B cell (primary cell): ENCODE measurements at regions not wholly inside any gene's neighbourhood (a gene's known extent, or its start where the extent isn't known, plus 50 kb on each side); places are given as distances from the start of the nearest gene placed in this dataset.
"Not testable (repeated sequence)": the region's sequence is repeated elsewhere in the genome, so short reads cannot be mapped to it uniquely, and the experiment has no call there.

Experiments
- ATAC-seq: fragments of 200-7000 bp; cut with Tn5 transposase; one replicate; pipeline ENCODE4 v1.10.0; 2021; ENCODE audit warnings: low read depth, mild to moderate bottlenecking, moderate number of reproducible peaks, moderate library complexity
- CTCF ChIA-PET: fragments of 350-600 bp; sonication (Branson Sonifier 250); formaldehyde crosslinking; loops from one replicate; lab custom pipeline; 2021; ENCODE audit warnings: antibody characterized with exemption, inconsistent platforms; lab: Charles Lee
- POLR2A ChIA-PET: fragments of 350-600 bp; sonication (Branson Sonifier 250); formaldehyde crosslinking; loops from one replicate; lab custom pipeline; 2021; ENCODE audit warnings: antibody characterized with exemption; lab: Charles Lee
- DNase-seq: peaks from one replicate; pipeline ENCODE4 v3.0.0; 2013
- H2AFZ ChIP-seq: 2 replicates; pipeline ENCODE4 v1.6.1; 2012; ENCODE audit warnings: mild to moderate bottlenecking, low read depth, low read length; ENCODE audit not compliant: insufficient read depth, poor library complexity, severe bottlenecking
- H3K27ac ChIP-seq, 2 donors: 1 replicate in 1 of 2; 2 replicates in 1 of 2; pipeline ENCODE4 v1.5.1; 2012 to 2013; ENCODE audit warnings: low read length in 2 of 2, mild to moderate bottlenecking in 2 of 2, moderate library complexity in 1 of 2
- H3K27me3 ChIP-seq, 4 experiments: fragments of 200-600 bp in 1 of 4; sonication (generic) in 1 of 4; replicated peaks in 1 of 4; 1 replicate in 2 of 4; 2 replicates in 2 of 4; pipeline versions ENCODE4 v1.6.1 to v1.7.0; 2013 to 2016; ENCODE audit warnings: low read length in 3 of 4, mild to moderate bottlenecking in 2 of 4, mixed read lengths in 1 of 4, moderate library complexity in 1 of 4; ENCODE audit not compliant: insufficient read depth in 4 of 4, control insufficient read depth in 3 of 4; ENCODE audit errors: control extremely low read depth in 1 of 4
- H3K36me3 ChIP-seq, 2 experiments: replicated peaks in 1 of 2; 1 replicate in 1 of 2; 2 replicates in 1 of 2; pipeline versions ENCODE4 v1.6.1 to v1.7.1; 2013; ENCODE audit warnings: low read length in 1 of 2; ENCODE audit not compliant: insufficient read depth in 2 of 2, control insufficient read depth in 1 of 2; ENCODE audit errors: control extremely low read depth in 1 of 2, extremely low read depth in 1 of 2
- H3K4me1 ChIP-seq, 2 donors: fragments of 200-600 bp in 1 of 2; sonication (generic) in 1 of 2; 1 replicate in 1 of 2; 2 replicates in 1 of 2; pipeline versions ENCODE4 v1.5.1 to v1.6.1; 2013 to 2017; ENCODE audit warnings: low read length in 2 of 2; ENCODE audit not compliant: control insufficient read depth in 2 of 2, insufficient read depth in 2 of 2
- H3K4me2 ChIP-seq: replicated peaks from 2 replicates; pipeline ENCODE3; 2012; ENCODE audit warnings: mild to moderate bottlenecking, low read depth, low read length; ENCODE audit not compliant: poor library complexity, severe bottlenecking
- H3K4me3 ChIP-seq, 5 experiments: fragments of 200-600 bp in 1 of 5; sonication (generic) in 1 of 5; 1 replicate in 3 of 5; 2 replicates in 2 of 5; pipeline versions ENCODE4 v1.5.1 to v1.7.0; 2011 to 2016; ENCODE audit warnings: low read length in 4 of 5, mild to moderate bottlenecking in 4 of 5, low read depth in 2 of 5, control low read depth in 1 of 5, moderate library complexity in 1 of 5; ENCODE audit not compliant: insufficient read depth in 1 of 5; ENCODE audit errors: control extremely low read depth in 1 of 5, extremely low read depth in 1 of 5
- H3K79me2 ChIP-seq: fragments of 200-600 bp; sonication (generic); one replicate; pipeline ENCODE4 v1.6.0; 2016; ENCODE audit warnings: low read length; ENCODE audit not compliant: control insufficient read depth, insufficient read depth
- H3K9ac ChIP-seq: fragments of 200-600 bp; sonication (generic); 2 replicates; pipeline ENCODE4 v1.6.1; 2017; ENCODE audit warnings: mild to moderate bottlenecking, low read length, moderate library complexity
- H3K9me3 ChIP-seq, 3 donors: one replicate each; pipeline versions ENCODE4 v1.6.1 to v1.7.1; 2013; ENCODE audit warnings: low read length in 2 of 3; ENCODE audit not compliant: control insufficient read depth in 2 of 3, insufficient read depth in 1 of 3; ENCODE audit errors: control extremely low read depth in 1 of 3
- H4K20me1 ChIP-seq: 2 replicates; pipeline ENCODE4 v1.6.0; 2012; ENCODE audit warnings: mild to moderate bottlenecking, low read length; ENCODE audit not compliant: insufficient read depth, control insufficient read depth, poor library complexity, severe bottlenecking
- H3K27ac Mint-ChIP-seq: one replicate; pipeline ENCODE4 v1.8.0; 2021; ENCODE audit warnings: mixed read lengths
- H3K27me3 Mint-ChIP-seq: one replicate; pipeline ENCODE4 v1.8.0; 2021; ENCODE audit warnings: mixed read lengths
- H3K4me1 Mint-ChIP-seq: one replicate; pipeline ENCODE4 v1.8.0; 2021; ENCODE audit warnings: mixed read lengths
- H3K4me3 Mint-ChIP-seq: one replicate; pipeline ENCODE4 v1.8.0; 2021; ENCODE audit warnings: mixed read lengths
- H3K9me3 Mint-ChIP-seq: one replicate; pipeline ENCODE4 v1.8.0; 2022; ENCODE audit warnings: mixed read lengths; ENCODE audit not compliant: insufficient read depth
- EZH2 ChIP-seq: IDR thresholded peaks from 2 replicates; pipeline ENCODE4 v1.6.1; 2012; ENCODE audit warnings: borderline replicate concordance, low read depth, mild to moderate bottlenecking, moderate library complexity, low read length; ENCODE audit not compliant: insufficient read depth, poor library complexity, severe bottlenecking
- WGBS: methylation state at CpG from one replicate; pipeline ENCODE4 v1.1.5; 2013; ENCODE audit warnings: missing lambda C conversion rate; ENCODE audit not compliant: insufficient coverage; 5-methylcytosine and 5-hydroxymethylcytosine counted together
- intact Hi-C: fragments of 100-400 bp; cut with micrococcal nuclease; formaldehyde crosslinking; loops from one replicate; pipeline ENCODE4 v1.10.0; 2022
- TF ChIP-seq, protein P1 (sequence below): fragments of 200-600 bp; IDR thresholded peaks from one replicate; pipeline ENCODE4 v1.8.0; 2022; ENCODE audit warnings: antibody characterized with exemption, mild to moderate bottlenecking

DNA sequence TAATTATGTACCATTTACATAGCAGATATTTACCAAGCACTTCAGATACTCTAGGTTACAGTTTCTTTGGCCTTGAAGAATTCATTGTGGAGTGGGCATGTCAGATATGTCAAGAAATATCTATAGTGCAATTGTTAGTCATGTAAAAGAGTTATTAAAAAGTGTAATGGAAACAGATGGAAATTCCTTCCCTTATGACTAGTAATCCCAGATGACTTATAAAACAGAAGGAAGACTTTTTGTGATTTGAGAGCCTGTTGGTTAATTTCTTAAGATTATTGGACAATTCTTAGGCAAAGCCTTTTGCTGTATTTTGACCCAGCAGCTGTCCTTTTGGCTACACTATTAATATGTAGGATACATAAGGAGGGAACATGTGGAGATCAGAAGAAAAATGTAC is 708.9 kb upstream of the NECTIN3 start:
- Histone ChIP-seq H3K27ac (no peak overlapping the region), H3K9me3 (peaks cover 0 to 5% (median 0%) of the 10 kb centered on the region in 3 donors), H3K36me3 (no peaks in the 10 kb centered on the region), H3K4me2 (no peak overlapping the region), H3K9ac (no peak overlapping the region), H2AFZ (no peak overlapping the region), H4K20me1 (no peaks in the 10 kb centered on the region), H3K4me3 (no peak overlapping the region), H3K27me3 (no peaks in the 10 kb centered on the region), H3K4me1 (no peaks in the 10 kb centered on the region), H3K79me2 (no peaks in the 10 kb centered on the region)
- Mint-ChIP-seq H3K4me3 (no peak overlapping the region), H3K27me3 (no peaks in the 10 kb centered on the region), H3K4me1 (no peaks in the 10 kb centered on the region), H3K27ac (no peak overlapping the region), H3K9me3 (no peaks in the 10 kb centered on the region)
- DNase-seq: no peak
- intact Hi-C loops: no loop called here
- ATAC-seq: no peak
- CTCF ChIA-PET: no interaction called here
- TF ChIP-seq, protein P1, sequence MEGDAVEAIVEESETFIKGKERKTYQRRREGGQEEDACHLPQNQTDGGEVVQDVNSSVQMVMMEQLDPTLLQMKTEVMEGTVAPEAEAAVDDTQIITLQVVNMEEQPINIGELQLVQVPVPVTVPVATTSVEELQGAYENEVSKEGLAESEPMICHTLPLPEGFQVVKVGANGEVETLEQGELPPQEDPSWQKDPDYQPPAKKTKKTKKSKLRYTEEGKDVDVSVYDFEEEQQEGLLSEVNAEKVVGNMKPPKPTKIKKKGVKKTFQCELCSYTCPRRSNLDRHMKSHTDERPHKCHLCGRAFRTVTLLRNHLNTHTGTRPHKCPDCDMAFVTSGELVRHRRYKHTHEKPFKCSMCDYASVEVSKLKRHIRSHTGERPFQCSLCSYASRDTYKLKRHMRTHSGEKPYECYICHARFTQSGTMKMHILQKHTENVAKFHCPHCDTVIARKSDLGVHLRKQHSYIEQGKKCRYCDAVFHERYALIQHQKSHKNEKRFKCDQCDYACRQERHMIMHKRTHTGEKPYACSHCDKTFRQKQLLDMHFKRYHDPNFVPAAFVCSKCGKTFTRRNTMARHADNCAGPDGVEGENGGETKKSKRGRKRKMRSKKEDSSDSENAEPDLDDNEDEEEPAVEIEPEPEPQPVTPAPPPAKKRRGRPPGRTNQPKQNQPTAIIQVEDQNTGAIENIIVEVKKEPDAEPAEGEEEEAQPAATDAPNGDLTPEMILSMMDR: no peak
- TF ChIP-seq EZH2: no peak
- POLR2A ChIA-PET: no interaction called here

DNA sequence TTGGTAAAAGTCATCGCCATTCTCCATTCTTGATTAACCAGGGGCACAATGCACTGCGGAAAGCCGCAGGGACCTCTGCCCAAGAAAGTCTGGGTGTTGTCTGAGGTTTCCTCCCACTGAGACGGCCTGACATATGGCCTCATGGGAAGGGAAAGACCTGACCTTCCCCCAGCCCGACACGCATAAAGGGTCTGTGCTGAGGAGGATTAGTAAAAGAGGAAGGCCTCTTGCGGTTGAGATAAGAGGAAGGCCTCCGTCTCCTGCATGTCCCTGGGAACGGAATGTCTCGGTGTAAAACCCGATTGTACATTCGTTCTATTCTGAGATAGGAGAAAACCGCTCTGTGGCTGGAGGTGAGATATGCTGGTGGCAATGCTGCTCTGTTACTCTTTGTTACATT is 704.3 kb upstream of the NECTIN3 start:
- H3K36me3 ChIP-seq, H3K4me3 Mint-ChIP-seq, H3K27me3 Mint-ChIP-seq, H3K27me3 ChIP-seq, H3K9me3 ChIP-seq, DNase-seq, POLR2A ChIA-PET, intact Hi-C loops, H3K4me3 ChIP-seq, H3K9me3 Mint-ChIP-seq, H3K9ac ChIP-seq, CTCF ChIA-PET, H3K4me2 ChIP-seq, H3K27ac ChIP-seq, ATAC-seq, H3K4me1 Mint-ChIP-seq, H3K27ac Mint-ChIP-seq, H3K4me1 ChIP-seq, H4K20me1 ChIP-seq, H3K79me2 ChIP-seq, H2AFZ ChIP-seq: not testable (repeated sequence)
- WGBS: 81% methylated on average over 8 of the region's 13 CpGs
